GM21367 (cell line): ENCODE measurements at regions not wholly inside any gene's neighbourhood (a gene's known extent, or its start where the extent isn't known, plus 50 kb on each side); places are given as distances from the start of the nearest gene placed in this dataset.

ENCODE experiments used
- ATAC-seq: cut with Tn5 transposase; IDR thresholded peaks from one replicate; pipeline ENCODE4 v1.9.1; 2021; ENCODE audit not compliant: unreplicated experiment

- no peak for ATAC-seq
Measured at GRCh38 chr10:2953495-2953894, 113.9 kb upstream of the PFKP start.

- no peak for ATAC-seq
Measured at GRCh38 chr10:2951235-2951835, 116.0 kb upstream of the PFKP start.

DNA sequence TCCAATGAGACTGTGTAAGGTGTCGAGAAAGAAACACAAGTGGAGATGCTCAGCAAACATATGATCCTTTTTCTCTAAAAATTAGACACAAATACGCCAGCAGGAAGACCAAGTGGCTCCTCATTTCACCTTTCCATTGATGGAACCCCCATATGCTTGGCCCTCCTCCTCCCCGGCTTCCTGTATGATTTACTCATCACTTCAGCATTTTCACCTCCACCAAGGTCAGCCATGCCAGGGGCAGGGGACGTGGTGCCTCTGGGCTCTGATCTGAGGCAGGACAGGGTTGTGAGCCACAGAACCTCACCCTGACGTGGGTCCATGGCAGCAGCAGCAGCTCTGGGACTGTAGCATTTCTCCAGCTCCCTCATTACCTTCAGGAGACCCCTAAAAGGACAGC is 116.8 kb upstream of the PFKP start:
- no peak for ATAC-seq

GRCh38 chr10:2949948-2950354 is 117.4 kb upstream of the PFKP start:
- ATAC-seq, result no peak

- no peak for ATAC-seq
Measured at GRCh38 chr10:2949221-2949947, 118.0 kb upstream of the PFKP start.

GRCh38 chr10:2948127-2948854 is 119.1 kb upstream of the PFKP start:
- peak; percentile 73 for ATAC-seq

DNA sequence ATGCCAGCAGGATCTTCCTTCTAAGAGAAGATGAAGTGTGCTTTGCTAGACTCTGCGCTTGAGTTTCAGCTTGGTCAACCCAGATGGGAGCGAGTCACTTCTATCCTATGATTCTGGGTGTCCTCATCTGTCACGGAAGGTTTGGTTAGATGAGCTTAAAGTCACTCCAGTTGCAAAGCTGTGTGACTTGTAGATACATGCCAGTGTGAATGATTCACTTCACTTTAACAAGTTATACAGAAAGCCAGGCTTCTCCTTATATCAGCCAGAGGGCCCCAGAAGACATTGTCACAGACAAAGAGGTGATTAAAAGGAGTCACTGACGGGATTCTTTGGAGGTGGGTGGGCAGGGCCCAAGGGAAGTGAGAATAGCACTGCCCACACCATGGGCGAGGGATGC is 122.6 kb upstream of the PFKP start:
- ATAC-seq, result no peak

DNA sequence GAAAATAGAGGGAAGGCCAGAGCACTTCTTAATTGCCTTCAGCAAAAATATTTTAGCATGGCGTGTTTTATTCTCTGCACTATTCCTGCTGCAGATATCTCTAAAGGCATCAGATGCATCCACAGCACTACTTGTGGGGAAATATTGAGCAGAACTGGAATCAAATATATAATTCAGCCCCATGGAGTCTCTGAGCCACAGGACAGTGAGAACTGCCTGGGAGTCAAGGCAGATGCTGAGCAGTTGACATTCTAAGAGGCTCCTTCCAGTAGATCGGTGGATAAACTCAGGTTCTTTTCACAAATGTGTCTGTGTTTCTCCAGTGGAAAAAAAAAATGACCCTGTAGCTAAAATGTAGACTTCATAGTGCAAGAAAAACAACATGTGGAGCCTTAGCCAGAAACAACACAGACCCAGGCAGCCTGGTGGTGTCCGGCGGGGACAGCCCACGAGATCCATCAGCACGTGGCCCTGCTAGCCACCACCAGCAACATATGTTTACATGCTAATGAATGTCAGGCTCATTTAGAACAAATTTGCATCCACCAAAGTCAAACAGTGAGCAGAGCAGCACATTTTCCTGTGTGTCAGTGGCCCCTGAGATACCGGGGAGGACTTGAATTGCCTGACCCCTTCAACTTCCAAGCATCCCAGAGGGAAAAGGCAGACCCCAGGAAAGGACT is 123.3 kb upstream of the PFKP start:
- ATAC-seq, result no peak

- no peak for ATAC-seq
Measured at GRCh38 chr10:2942938-2943337, 124.4 kb upstream of the PFKP start.

- no peak for ATAC-seq
Measured at GRCh38 chr10:2938869-2939268, 128.5 kb upstream of the PFKP start.

DNA sequence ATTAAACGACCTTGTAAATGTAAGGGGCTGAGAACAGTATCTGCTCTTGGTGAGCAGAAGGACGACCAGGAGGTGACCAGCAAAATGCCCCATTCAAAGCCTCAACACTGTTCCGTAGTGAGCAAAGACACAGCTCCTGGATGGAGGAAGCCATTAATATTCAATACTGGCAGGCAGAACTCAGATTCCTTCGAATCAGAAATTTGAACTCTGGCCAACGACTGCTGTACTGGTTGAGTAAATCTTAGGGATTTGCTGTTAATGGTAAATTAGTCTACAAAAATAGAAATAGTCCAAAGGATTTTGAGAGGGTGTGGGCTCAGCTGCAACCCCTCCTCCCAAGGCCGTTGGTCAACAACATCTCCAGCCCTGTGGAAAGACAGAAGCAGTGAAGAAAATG is 130.5 kb upstream of the PFKP start:
- ATAC-seq, result no peak

- no peak for ATAC-seq
Measured at GRCh38 chr10:2935647-2936386, 131.5 kb upstream of the PFKP start.

DNA sequence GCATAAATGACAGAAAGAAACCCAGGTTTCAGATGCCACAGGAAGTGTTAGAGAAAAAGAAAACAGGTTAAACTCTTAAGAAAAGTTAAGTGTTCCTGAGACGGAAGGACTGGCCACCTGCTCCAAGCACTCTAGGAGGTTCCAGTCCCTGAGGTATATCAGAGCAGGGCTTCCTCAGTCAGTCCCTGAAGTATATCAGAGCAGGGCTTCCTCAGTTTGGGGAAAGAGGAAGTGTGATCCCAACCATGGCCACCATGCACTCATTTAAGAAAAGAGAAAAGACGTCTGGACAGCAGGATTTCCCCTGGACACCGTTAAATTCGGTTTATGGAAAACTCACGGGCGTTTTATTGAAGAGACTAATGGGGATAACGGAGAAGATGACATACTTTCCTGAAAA is 133.4 kb upstream of the PFKP start:
- no peak for ATAC-seq

- ATAC-seq, result no peak
Measured at GRCh38 chr10:2933519-2933918, 133.8 kb upstream of the PFKP start.

DNA sequence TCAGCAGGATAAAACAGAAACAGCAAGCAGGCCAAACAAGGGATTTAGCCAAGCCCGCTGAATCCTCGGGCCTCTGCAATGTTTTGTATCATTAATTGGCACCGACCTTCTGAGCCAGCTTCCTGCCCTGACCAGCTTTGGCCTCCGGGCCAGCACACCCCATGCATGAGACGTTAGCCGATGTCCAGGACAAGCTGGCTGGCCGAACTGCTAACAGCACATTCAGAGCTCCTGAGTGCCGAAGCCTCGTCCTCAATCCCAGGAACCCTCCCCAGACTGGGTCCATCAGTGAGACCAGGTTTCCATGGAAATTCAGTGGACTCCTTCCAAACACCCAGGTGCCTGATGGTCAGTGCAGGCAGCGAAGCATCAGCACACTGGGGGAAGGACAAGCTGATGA is 134.3 kb upstream of the PFKP start:
- no peak for ATAC-seq

DNA sequence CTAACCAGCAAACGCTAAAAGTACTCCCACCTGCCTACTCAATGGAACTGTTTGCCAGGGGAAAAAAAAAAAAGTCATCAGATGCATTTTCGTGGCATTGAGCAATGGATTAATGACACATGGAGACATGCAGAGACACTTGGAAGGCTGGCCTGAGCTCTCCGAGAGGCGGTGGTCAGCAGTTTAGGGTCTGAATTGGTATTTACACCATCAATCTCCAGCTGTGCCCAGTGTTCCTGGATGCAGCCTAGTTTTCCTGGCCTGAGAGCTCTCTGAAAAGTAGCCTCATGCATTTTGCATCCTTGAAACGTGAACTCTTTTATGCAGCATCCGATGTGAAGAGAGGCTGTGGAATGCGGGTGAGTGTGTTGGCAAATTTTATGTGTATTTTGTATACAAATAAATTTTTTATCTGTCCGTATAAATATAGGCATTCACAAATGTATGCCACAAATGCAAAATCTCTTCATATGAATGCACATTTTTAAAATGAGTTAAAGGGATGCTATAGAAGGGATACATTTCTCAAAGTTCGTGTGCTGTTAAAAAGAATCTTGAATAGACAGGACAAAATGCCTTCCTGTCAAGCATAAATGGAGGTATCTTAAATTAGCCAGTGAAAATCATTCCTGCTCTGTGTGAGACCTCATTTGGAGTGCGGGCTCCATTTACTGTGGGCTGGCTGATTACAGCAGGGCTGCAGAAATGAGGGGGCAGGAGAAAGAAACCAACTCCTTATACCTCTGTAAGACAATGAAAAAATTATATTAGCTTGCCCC is 137.7 kb upstream of the PFKP start:
- no peak for ATAC-seq

DNA sequence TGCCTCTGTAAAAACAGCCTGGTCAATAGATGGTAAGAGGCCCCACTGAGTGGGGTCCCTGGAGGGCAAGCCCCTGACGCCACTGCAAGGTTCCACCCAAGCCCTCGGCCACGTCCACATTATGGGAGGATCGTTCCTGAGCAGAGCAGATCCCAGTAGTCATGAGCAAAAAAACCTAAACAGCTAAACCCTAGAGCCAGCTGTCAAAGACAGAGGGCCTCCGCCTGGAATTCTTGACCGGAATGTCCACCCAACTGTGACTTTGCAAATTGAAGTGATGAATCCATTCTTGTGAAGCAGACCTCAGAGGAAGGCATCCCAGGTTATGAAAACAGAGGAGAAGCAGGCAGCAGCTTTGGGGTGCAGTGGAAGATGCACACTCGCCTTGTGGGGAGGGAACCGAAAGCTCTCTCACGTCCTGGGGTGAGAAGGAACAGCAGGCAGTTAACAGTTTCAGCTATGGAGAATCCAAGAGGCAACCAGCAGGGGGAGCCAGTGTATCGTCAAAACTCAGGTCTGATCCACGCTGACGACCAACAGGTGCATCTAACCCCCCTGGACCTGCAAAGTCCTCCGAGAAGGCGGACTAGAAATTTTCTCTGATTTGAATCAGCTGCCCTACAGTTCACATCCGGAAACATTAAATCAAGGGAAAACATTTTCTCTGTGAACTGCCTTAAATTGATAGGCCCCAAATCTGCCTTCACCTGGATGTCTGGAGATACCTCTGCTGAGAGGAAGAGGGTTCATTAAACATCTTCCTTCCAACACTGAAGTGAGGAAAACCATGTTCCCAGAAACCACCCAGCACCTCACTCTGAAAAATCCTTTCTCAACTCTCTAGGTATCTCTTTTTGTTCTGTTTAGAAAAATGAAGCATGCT is 139.1 kb upstream of the PFKP start:
- peak; percentile 85 for ATAC-seq

DNA sequence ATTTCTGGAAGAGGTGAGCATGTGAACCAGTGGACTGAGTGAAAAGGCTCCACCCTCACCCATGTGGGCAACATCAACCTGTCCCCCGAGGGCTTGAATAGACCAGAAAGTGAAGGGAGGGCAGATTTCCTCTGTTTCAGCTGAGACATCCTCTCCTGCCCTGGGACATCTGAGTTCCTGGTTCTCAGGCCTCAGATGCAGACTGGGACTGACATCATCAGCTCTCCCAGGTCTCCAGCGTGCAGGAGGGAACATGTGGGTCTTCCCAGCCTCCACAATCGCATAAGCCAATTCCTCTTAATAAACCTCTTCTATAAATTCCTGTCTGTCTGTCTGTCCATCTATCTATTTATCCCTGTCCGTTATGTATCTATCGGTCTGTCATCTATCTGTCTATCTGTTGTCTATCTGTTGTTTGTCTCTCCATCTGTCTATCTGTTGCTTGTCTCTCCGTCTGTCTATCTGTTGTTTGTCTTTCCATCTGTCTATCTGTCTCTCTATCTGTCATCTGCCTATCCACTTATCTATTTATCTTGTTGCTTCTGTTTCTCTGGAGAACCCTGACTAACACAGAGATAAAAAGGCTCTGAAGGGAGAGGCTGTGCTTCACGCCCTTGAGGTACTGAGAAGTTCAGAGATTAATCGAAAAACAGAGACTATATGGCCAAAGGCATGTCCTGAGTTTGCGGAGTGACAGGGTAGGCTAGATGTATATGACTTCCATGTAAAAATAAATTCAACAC is 140.3 kb upstream of the PFKP start:
- ATAC-seq, result no peak

DNA sequence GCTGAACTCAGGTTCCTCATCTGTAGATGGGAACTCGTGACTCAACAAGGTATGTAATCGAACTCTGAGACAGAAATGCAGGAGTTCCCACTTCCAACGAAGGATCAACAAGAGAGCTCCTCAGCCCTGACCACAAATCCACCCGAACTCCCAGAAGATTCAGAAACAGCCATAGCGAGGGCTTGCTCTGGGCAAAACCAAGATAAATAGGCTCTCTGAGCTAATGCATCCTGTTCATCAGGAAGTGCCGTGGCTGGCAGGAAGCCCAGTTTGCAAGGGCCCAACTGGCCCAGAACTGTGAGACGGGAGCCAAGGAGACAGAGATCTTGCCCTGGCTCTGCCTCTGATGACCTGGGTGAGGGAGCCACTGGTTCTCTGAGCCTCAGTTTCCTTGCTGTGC is 141.7 kb upstream of the PFKP start:
- ATAC-seq, result no peak
